Small intestine (tissue), 7 donors: ENCODE measurements at regions not wholly inside any gene's neighbourhood (a gene's known extent, or its start where the extent isn't known, plus 50 kb on each side); places are given as distances from the start of the nearest gene placed in this dataset.

ENCODE experiments used
- DNase-seq, 2 donors: peaks; one replicate each; pipeline versions ENCODE4 v3.0.0 to v3.0.0-alpha.2; 2013
- FAIRE-seq: peaks from 2 replicates; lab custom pipeline; 2012; peaks lifted over from hg19 to GRCh38; lab: Jason Lieb, UNC
- H3K27ac ChIP-seq, 3 donors: one replicate each; pipeline ENCODE4 v1.5.1; 2013; ENCODE audit warnings: low read length in 2 of 3, mild to moderate bottlenecking in 2 of 3, control low read depth in 1 of 3, inconsistent platforms in 1 of 3, low read depth in 1 of 3, moderate library complexity in 1 of 3
- H3K27me3 ChIP-seq, 3 donors: one replicate each; pipeline ENCODE4 v1.6.1; 2013; ENCODE audit warnings: low read length in 3 of 3, inconsistent platforms in 1 of 3; ENCODE audit not compliant: control insufficient read depth in 3 of 3, insufficient read depth in 3 of 3
- H3K36me3 ChIP-seq, 3 donors: one replicate each; pipeline ENCODE4 v1.6.1; 2013; ENCODE audit warnings: low read length in 3 of 3, inconsistent platforms in 1 of 3, low read depth in 1 of 3, mild to moderate bottlenecking in 1 of 3, moderate library complexity in 1 of 3; ENCODE audit not compliant: control insufficient read depth in 3 of 3, insufficient read depth in 2 of 3
- H3K4me1 ChIP-seq, 3 donors: one replicate each; pipeline ENCODE4 v1.6.1; 2013; ENCODE audit warnings: low read length in 2 of 3, inconsistent platforms in 1 of 3, low read depth in 1 of 3, mild to moderate bottlenecking in 1 of 3, moderate library complexity in 1 of 3; ENCODE audit not compliant: control insufficient read depth in 3 of 3, insufficient read depth in 2 of 3
- H3K4me3 ChIP-seq, 3 donors: one replicate each; pipeline ENCODE4 v1.5.1; 2013; ENCODE audit warnings: low read length in 3 of 3, control low read depth in 1 of 3, inconsistent platforms in 1 of 3, low read depth in 1 of 3, mild to moderate bottlenecking in 1 of 3, moderate library complexity in 1 of 3
- H3K9me3 ChIP-seq, 2 donors: one replicate each; pipeline ENCODE4 v1.6.1; 2013; ENCODE audit warnings: low read depth in 1 of 2, low read length in 1 of 2; ENCODE audit not compliant: control insufficient read depth in 2 of 2, insufficient read depth in 1 of 2
- WGBS, 3 donors: extraction: QIAGEN DNeasy Blood & Tissue Kit; methylation state at CpG; one replicate each; pipeline ENCODE4 v1.1.7; 2013; 5-methylcytosine and 5-hydroxymethylcytosine counted together
- donor health status: healthy with polysubstance abuse.
- donor health status: control.
- donor health status: control.
- donor health status: Bipolar disorder and iron deficiency.
- donor health status: healthy.

GRCh38 chr9:28899926-28900325 lies 1326.6 kb upstream of the C9orf72 start:
- Histone ChIP-seq H3K36me3 (no peaks in the 10 kb centered on the region), H3K27me3 (no peaks in the 10 kb centered on the region), H3K4me3 (no peak overlapping the region), H3K9me3 (peaks cover 0 to 14% of the 10 kb centered on the region in 2 donors), H3K27ac (no peak overlapping the region), H3K4me1 (no peaks in the 10 kb centered on the region)
- no peak for DNase-seq
- 52 to 68% (median 53%) methylated on average over 6 of the region's 6 CpGs for WGBS, 3 donors
- FAIRE-seq = no peak

- Histone ChIP-seq H3K27ac (no peak overlapping the region), H3K27me3 (no peaks in the 10 kb centered on the region), H3K4me3 (no peak overlapping the region), H3K4me1 (no peaks in the 10 kb centered on the region), H3K9me3 (peaks cover 0 to 14% of the 10 kb centered on the region in 2 donors), H3K36me3 (no peaks in the 10 kb centered on the region)
- 12 to 88% (median 55%) methylated on average over 1 of the region's 1 CpG for WGBS, 3 donors
- FAIRE-seq (no peak), DNase-seq (no peak)
Observed at GRCh38 chr9:28900406-28900805, 1327.1 kb upstream of the C9orf72 start.

GRCh38 chr9:28909526-28909925 lies 1336.2 kb upstream of the C9orf72 start:
- Histone ChIP-seq H3K9me3 (peaks cover 0 to 3% of the 10 kb centered on the region in 2 donors), H3K4me1 (no peaks in the 10 kb centered on the region), H3K4me3 (no peak overlapping the region), H3K36me3 (no peaks in the 10 kb centered on the region), H3K27ac (no peak overlapping the region), H3K27me3 (no peaks in the 10 kb centered on the region)
- 53 to 80% (median 59%) methylated on average over 1 of the region's 1 CpG for WGBS, 3 donors
- FAIRE-seq = no peak
- no peak for DNase-seq

- Histone ChIP-seq H3K27ac (no peak overlapping the region), H3K36me3 (no peaks in the 10 kb centered on the region), H3K27me3 (no peaks in the 10 kb centered on the region), H3K4me3 (no peak overlapping the region), H3K9me3 (peaks cover 0 to 3% of the 10 kb centered on the region in 2 donors), H3K4me1 (no peaks in the 10 kb centered on the region)
- FAIRE-seq (no peak), DNase-seq (no peak)
- WGBS, 3 donors = 70 to 82% (median 72%) methylated on average over 2 of the region's 2 CpGs
Observed at GRCh38 chr9:28912621-28913020, 1339.3 kb upstream of the C9orf72 start.

GRCh38 chr9:28915202-28915930 lies 1342.1 kb upstream of the C9orf72 start:
- WGBS, 3 donors = 33 to 63% (median 54%) methylated on average over 2 of the region's 2 CpGs
- no peaks in the 10 kb centered on the region for H3K36me3 ChIP-seq
- FAIRE-seq (no peak), DNase-seq (peak; percentile 1 to 51)
- no peaks in the 10 kb centered on the region for H3K27me3 ChIP-seq
- H3K4me1 ChIP-seq = no peaks in the 10 kb centered on the region
- H3K27ac ChIP-seq = no peak overlapping the region
- H3K9me3 ChIP-seq = peaks cover 0 to under 1% of the 10 kb centered on the region in 2 donors
- no peak overlapping the region for H3K4me3 ChIP-seq

- FAIRE-seq (no peak), DNase-seq (no peak)
- H3K27ac ChIP-seq = no peak overlapping the region
- no peaks in the 10 kb centered on the region for H3K9me3 ChIP-seq
- no peaks in the 10 kb centered on the region for H3K27me3 ChIP-seq
- H3K36me3 ChIP-seq = no peaks in the 10 kb centered on the region
- no peaks in the 10 kb centered on the region for H3K4me1 ChIP-seq
- WGBS, 3 donors = 16 to 55% (median 21%) methylated on average over 3 of the region's 3 CpGs
- H3K4me3 ChIP-seq = no peak overlapping the region
Observed at GRCh38 chr9:28916348-28916747, 1343.1 kb upstream of the C9orf72 start.

GRCh38 chr9:28921857-28922500 lies 1348.7 kb upstream of the C9orf72 start:
- no peaks in the 10 kb centered on the region for H3K9me3 ChIP-seq
- no peak overlapping the region for H3K4me3 ChIP-seq
- 76 to 86% (median 77%) methylated on average over 3 of the region's 3 CpGs for WGBS, 3 donors
- no peak for DNase-seq
- H3K27ac ChIP-seq = no peak overlapping the region
- H3K4me1 ChIP-seq = no peaks in the 10 kb centered on the region
- FAIRE-seq = no peak
- H3K36me3 ChIP-seq = no peaks in the 10 kb centered on the region
- no peaks in the 10 kb centered on the region for H3K27me3 ChIP-seq

- FAIRE-seq (no peak), DNase-seq (no peak)
- Histone ChIP-seq H3K9me3 (no peaks in the 10 kb centered on the region), H3K27me3 (no peaks in the 10 kb centered on the region), H3K4me3 (no peak overlapping the region), H3K4me1 (no peaks in the 10 kb centered on the region), H3K27ac (no peak overlapping the region), H3K36me3 (no peaks in the 10 kb centered on the region)
- 78 to 83% (median 82%) methylated on average over 4 of the region's 4 CpGs for WGBS, 3 donors
Observed at GRCh38 chr9:28922891-28923290, 1349.6 kb upstream of the C9orf72 start.
